ENCODE measurements at regions not wholly inside any gene's neighbourhood (a gene's known extent, or its start where the extent isn't known, plus 50 kb on each side); places are given as distances from the start of the nearest gene placed in this dataset.

DNA sequence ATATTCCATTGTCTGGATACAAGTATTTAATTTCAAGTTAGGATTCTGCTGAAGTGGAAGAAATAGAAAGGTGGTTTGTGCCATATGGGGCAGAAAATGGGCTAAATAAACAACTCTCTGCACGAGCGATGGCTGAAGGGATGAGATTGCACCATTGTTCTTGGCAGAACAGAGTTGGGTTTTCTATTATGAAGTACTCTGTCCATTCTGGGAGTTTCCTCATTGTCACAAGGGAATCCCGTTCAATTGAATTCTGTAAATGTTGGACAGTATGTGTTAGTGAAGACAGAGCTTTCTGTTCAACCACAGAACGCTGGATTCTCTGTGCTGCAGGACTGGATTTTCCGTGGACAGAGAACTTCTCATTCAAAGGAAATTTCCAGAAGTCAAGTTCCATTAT lies 345.5 kb upstream of the PRICKLE1 start:
- no peaks in the 10 kb centered on the region for H3K9me3 ChIP-seq (ENCODE audit: control insufficient read depth in 2 of 2, insufficient read depth in 1 of 2, low read length in 1 of 2)
- no peaks in the 10 kb centered on the region for H3K36me3 ChIP-seq (ENCODE audit: control insufficient read depth in 2 of 2, insufficient read depth in 2 of 2, low read length in 1 of 2)
- WGBS: 95% methylated on average over 5 of the region's 5 CpGs
- H3K27ac ChIP-seq (ENCODE audit: low read depth in 1 of 2, low read length in 1 of 2): no peak overlapping the region
- DNase-seq (ENCODE audit: low read depth in 6 of 9, low spot score in 9 of 9): no peak
- H3K4me3 ChIP-seq (ENCODE audit: low read length in 2 of 2): no peak overlapping the region
- H3K4me1 ChIP-seq (ENCODE audit: control insufficient read depth in 2 of 2, insufficient read depth in 2 of 2, low read length in 2 of 2): no peaks in the 10 kb centered on the region
- H3K27me3 ChIP-seq (ENCODE audit: control insufficient read depth in 2 of 2, insufficient read depth in 1 of 2, low read length in 1 of 2): no peaks in the 10 kb centered on the region

DNA sequence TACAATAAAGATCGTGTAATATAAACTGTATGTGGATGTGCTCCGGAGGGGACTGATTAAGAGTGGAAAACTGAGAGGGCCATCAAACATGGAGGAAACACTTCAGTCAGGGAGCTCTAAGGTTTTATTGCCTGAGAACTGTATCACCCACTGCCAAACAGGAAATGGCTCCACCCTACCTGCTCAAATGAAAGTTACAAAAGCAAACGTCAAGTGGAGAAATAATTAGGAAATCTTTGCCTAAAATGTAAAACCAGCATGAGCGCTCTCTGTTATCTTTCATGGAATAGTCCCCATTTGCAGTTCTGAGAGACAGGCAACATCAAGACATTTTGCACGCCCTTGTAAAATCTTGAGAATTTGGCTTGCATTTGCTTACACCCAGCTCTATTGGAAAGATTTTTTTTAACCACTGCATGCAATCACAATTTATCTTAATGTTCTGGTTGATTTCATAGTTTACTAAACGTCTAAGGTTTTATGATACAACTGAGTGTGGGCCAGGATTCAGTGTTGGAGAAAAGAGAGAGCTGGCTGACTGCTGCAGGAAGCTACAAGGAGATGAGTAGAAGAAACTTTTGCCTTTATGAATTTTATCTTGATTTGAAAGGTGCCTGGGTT lies 344.0 kb upstream of the PRICKLE1 start:
- 86% methylated on average over 6 of the region's 6 CpGs for WGBS
- H3K36me3 ChIP-seq (ENCODE audit: control insufficient read depth in 2 of 2, insufficient read depth in 2 of 2, low read length in 1 of 2): no peaks in the 10 kb centered on the region
- DNase-seq (ENCODE audit: low read depth in 6 of 9, low spot score in 9 of 9): no peak
- no peaks in the 10 kb centered on the region for H3K27me3 ChIP-seq (ENCODE audit: control insufficient read depth in 2 of 2, insufficient read depth in 1 of 2, low read length in 1 of 2)
- H3K27ac ChIP-seq (ENCODE audit: low read depth in 1 of 2, low read length in 1 of 2): no peak overlapping the region
- no peak overlapping the region for H3K4me3 ChIP-seq (ENCODE audit: low read length in 2 of 2)
- H3K4me1 ChIP-seq (ENCODE audit: control insufficient read depth in 2 of 2, insufficient read depth in 2 of 2, low read length in 2 of 2): no peaks in the 10 kb centered on the region
- no peaks in the 10 kb centered on the region for H3K9me3 ChIP-seq (ENCODE audit: control insufficient read depth in 2 of 2, insufficient read depth in 1 of 2, low read length in 1 of 2)

DNA sequence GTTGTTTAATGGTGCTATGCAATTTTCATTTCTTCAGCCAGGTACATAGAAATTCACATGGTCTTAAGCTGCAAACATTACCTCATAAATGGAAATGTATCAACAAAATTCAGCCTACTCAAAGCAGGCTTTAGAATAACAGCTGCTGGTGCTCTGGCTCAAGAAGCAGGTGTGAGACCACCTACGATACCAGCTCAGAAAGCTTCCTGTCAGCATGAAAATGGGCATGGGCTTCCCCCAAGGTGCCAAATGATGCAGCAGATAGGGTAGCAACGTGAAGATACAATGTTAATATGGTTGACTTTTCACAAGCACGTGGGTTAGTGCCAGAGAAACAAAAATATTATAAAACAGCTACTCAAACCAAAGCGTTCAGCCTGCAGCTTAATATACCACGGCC lies 343.4 kb upstream of the PRICKLE1 start:
- Histone ChIP-seq H3K36me3 (ENCODE audit: control insufficient read depth in 2 of 2, insufficient read depth in 2 of 2, low read length in 1 of 2) (no peaks in the 10 kb centered on the region), H3K4me3 (ENCODE audit: low read length in 2 of 2) (no peak overlapping the region), H3K9me3 (ENCODE audit: control insufficient read depth in 2 of 2, insufficient read depth in 1 of 2, low read length in 1 of 2) (no peaks in the 10 kb centered on the region), H3K4me1 (ENCODE audit: control insufficient read depth in 2 of 2, insufficient read depth in 2 of 2, low read length in 2 of 2) (no peaks in the 10 kb centered on the region), H3K27me3 (ENCODE audit: control insufficient read depth in 2 of 2, insufficient read depth in 1 of 2, low read length in 1 of 2) (no peaks in the 10 kb centered on the region), H3K27ac (ENCODE audit: low read depth in 1 of 2, low read length in 1 of 2) (no peak overlapping the region)
- no peak for DNase-seq (ENCODE audit: low read depth in 6 of 9, low spot score in 9 of 9)
- 87% methylated on average over 5 of the region's 5 CpGs for WGBS

DNA sequence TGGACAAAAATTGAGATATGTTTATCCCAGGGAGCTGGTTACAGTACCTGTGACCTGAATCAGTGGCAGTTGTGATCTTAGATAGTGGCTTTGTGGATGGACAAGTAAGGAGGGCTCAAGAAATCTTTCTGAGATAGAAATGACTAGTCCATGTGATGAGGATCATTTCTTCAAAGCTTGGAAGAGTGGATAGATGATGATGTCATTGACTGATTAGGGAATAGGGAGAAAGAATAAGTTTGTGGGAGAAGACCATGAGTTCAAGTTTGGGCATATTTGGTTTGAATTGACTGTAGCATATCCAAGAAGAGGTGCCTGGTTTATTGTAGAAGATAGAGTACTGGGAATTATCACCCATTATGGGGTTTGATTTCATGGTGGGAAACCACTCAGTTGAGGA lies 336.7 kb upstream of the PRICKLE1 start:
- no peak overlapping the region for H3K4me3 ChIP-seq (ENCODE audit: low read length in 2 of 2)
- H3K36me3 ChIP-seq (ENCODE audit: control insufficient read depth in 2 of 2, insufficient read depth in 2 of 2, low read length in 1 of 2): no peaks in the 10 kb centered on the region
- H3K27ac ChIP-seq (ENCODE audit: low read depth in 1 of 2, low read length in 1 of 2): no peak overlapping the region
- no peaks in the 10 kb centered on the region for H3K27me3 ChIP-seq (ENCODE audit: control insufficient read depth in 2 of 2, insufficient read depth in 1 of 2, low read length in 1 of 2)
- H3K9me3 ChIP-seq (ENCODE audit: control insufficient read depth in 2 of 2, insufficient read depth in 1 of 2, low read length in 1 of 2): no peaks in the 10 kb centered on the region
- no peak for DNase-seq (ENCODE audit: low read depth in 6 of 9, low spot score in 9 of 9)
- no peaks in the 10 kb centered on the region for H3K4me1 ChIP-seq (ENCODE audit: control insufficient read depth in 2 of 2, insufficient read depth in 2 of 2, low read length in 2 of 2)

DNA sequence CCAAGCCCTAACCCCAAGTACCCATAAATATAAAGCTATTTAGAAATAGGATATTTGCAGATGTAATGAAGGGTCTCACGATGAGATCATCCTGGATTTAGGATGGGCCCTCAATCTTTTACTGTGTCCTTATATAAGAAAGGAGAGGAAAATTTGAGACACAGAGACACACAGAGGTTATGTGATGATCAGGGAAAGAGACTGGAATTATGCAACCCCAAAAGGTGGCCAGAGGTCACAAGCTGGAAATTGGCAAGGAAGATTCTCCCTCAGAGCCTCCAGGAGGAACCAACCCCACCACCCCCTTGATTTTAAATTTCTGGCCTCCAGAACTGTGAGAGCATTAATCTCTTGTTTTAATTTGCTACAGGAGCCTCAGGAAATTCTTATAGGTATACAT lies 334.9 kb upstream of the PRICKLE1 start:
- 97% methylated on average over 1 of the region's 1 CpG for WGBS
- H3K27me3 ChIP-seq (ENCODE audit: control insufficient read depth in 2 of 2, insufficient read depth in 1 of 2, low read length in 1 of 2): no peaks in the 10 kb centered on the region
- H3K4me3 ChIP-seq (ENCODE audit: low read length in 2 of 2): no peak overlapping the region
- H3K4me1 ChIP-seq (ENCODE audit: control insufficient read depth in 2 of 2, insufficient read depth in 2 of 2, low read length in 2 of 2): no peaks in the 10 kb centered on the region
- no peak overlapping the region for H3K27ac ChIP-seq (ENCODE audit: low read depth in 1 of 2, low read length in 1 of 2)
- no peaks in the 10 kb centered on the region for H3K36me3 ChIP-seq (ENCODE audit: control insufficient read depth in 2 of 2, insufficient read depth in 2 of 2, low read length in 1 of 2)
- no peaks in the 10 kb centered on the region for H3K9me3 ChIP-seq (ENCODE audit: control insufficient read depth in 2 of 2, insufficient read depth in 1 of 2, low read length in 1 of 2)
- no peak for DNase-seq (ENCODE audit: low read depth in 6 of 9, low spot score in 9 of 9)

DNA sequence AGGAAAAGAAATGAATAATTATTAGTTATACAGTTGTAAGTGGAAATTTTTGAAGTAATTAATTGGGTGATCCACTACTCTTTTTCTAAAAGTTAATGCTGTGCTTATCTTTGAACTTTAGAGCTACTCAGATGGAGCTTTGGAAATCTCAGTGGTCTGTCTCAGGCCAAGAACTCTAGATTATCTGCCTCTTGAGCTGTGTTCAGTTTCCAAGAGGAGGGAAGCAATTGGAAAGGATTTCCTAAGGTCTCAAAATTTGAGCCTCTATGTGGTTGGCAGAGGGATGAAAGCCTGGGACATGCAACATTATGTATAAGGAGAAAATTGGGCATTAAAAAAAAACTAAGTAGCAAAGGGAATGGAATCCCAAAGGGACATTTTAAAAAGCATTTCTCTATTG lies 334.0 kb upstream of the PRICKLE1 start:
- DNase-seq (ENCODE audit: low read depth in 6 of 9, low spot score in 9 of 9): no peak
- H3K36me3 ChIP-seq (ENCODE audit: control insufficient read depth in 2 of 2, insufficient read depth in 2 of 2, low read length in 1 of 2): no peaks in the 10 kb centered on the region
- no peaks in the 10 kb centered on the region for H3K4me1 ChIP-seq (ENCODE audit: control insufficient read depth in 2 of 2, insufficient read depth in 2 of 2, low read length in 2 of 2)
- no peak overlapping the region for H3K27ac ChIP-seq (ENCODE audit: low read depth in 1 of 2, low read length in 1 of 2)
- no peaks in the 10 kb centered on the region for H3K9me3 ChIP-seq (ENCODE audit: control insufficient read depth in 2 of 2, insufficient read depth in 1 of 2, low read length in 1 of 2)
- no peak overlapping the region for H3K4me3 ChIP-seq (ENCODE audit: low read length in 2 of 2)
- H3K27me3 ChIP-seq (ENCODE audit: control insufficient read depth in 2 of 2, insufficient read depth in 1 of 2, low read length in 1 of 2): no peaks in the 10 kb centered on the region

DNA sequence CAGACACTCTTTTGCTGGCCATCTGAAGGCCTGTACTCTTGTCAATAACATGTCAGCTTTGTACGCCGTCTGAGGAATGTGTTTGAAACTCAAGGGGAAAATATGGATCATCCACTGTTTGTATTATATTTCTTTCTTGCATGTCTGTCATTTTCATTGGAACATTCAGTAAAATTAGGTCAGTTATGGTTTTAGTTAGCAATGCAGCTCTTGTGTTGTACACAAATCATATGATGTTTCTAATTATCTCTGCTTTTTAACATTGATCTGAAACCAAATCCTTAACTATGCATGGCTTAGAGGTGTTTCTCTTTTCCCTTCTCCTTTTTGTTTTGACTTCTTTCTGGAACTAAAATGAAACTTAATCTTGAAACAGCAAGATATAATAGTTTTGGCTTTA lies 333.6 kb upstream of the PRICKLE1 start:
- H3K27ac ChIP-seq (ENCODE audit: low read depth in 1 of 2, low read length in 1 of 2): no peak overlapping the region
- 93% methylated on average over 2 of the region's 2 CpGs for WGBS

DNA sequence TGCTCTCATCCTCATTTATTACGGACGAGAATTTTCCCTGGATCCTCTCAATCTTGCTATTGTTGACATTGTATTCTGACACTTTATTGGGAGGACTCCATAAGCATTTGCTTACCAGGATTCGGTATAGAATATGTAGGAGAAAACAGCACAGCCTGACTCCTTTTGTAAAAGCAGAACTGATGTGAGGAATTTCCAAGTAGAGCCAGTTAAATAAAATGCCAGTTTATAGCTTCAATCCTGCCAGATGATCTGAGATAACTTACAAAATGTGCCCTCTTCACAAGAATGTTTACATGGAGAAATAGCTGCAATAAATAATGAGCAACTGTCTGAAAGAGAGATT lies 332.9 kb upstream of the PRICKLE1 start:
- Histone ChIP-seq H3K9me3 (ENCODE audit: control insufficient read depth in 2 of 2, insufficient read depth in 1 of 2, low read length in 1 of 2) (no peaks in the 10 kb centered on the region), H3K36me3 (ENCODE audit: control insufficient read depth in 2 of 2, insufficient read depth in 2 of 2, low read length in 1 of 2) (no peaks in the 10 kb centered on the region), H3K27me3 (ENCODE audit: control insufficient read depth in 2 of 2, insufficient read depth in 1 of 2, low read length in 1 of 2) (no peaks in the 10 kb centered on the region), H3K4me3 (ENCODE audit: low read length in 2 of 2) (no peak overlapping the region), H3K4me1 (ENCODE audit: control insufficient read depth in 2 of 2, insufficient read depth in 2 of 2, low read length in 2 of 2) (no peaks in the 10 kb centered on the region), H3K27ac (ENCODE audit: low read depth in 1 of 2, low read length in 1 of 2) (no peak overlapping the region)
- DNase-seq (ENCODE audit: low read depth in 6 of 9, low spot score in 9 of 9): no peak
- WGBS: 90% methylated on average over 3 of the region's 3 CpGs

More for the DNA sequence above, 333.6 kb upstream of the PRICKLE1 start:
- no peak for DNase-seq (ENCODE audit: low read depth in 6 of 9, low spot score in 9 of 9)
- H3K4me1 ChIP-seq (ENCODE audit: control insufficient read depth in 2 of 2, insufficient read depth in 2 of 2, low read length in 2 of 2): no peaks in the 10 kb centered on the region
- H3K27me3 ChIP-seq (ENCODE audit: control insufficient read depth in 2 of 2, insufficient read depth in 1 of 2, low read length in 1 of 2): no peaks in the 10 kb centered on the region
- no peak overlapping the region for H3K4me3 ChIP-seq (ENCODE audit: low read length in 2 of 2)
- H3K36me3 ChIP-seq (ENCODE audit: control insufficient read depth in 2 of 2, insufficient read depth in 2 of 2, low read length in 1 of 2): no peaks in the 10 kb centered on the region
- H3K9me3 ChIP-seq (ENCODE audit: control insufficient read depth in 2 of 2, insufficient read depth in 1 of 2, low read length in 1 of 2): no peaks in the 10 kb centered on the region

DNA sequence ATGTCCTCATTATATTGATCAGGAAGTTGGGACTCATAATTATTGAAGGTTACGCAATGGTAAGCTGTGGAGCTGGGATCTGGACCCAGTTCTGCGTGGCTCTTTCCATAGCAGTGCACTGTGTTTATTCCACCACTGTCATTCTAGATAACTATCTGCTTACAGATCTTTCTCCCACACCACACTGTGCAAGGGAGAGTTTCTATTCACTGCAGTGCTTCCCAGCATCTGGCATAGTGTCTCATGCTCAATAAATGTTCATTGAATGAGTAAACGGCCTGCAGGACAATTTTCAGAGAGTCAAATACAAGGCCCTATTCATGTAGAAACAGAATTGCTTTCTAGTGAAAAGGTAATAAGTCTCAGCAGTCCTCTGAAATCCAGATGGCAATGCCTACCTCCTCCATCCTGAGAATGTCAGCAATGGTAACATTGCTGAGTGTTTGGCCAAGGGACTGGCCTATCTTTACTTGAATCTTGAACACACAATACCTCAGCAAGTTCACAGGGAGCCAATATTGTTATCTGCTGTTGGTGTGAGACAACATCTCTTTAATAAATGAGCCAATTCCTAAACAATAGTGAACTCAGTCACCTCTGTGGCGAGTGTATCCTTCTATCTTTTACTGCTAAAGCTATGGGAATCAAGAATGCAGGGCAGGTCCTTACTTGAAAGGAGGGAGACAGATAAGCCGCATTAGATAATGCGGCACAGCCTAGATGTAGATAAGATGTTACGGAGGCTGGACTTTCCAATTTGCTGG lies 332.4 kb upstream of the PRICKLE1 start:
- Histone ChIP-seq H3K27ac (ENCODE audit: low read depth in 1 of 2, low read length in 1 of 2) (no peak overlapping the region), H3K4me1 (ENCODE audit: control insufficient read depth in 2 of 2, insufficient read depth in 2 of 2, low read length in 2 of 2) (no peaks in the 10 kb centered on the region), H3K27me3 (ENCODE audit: control insufficient read depth in 2 of 2, insufficient read depth in 1 of 2, low read length in 1 of 2) (no peaks in the 10 kb centered on the region), H3K4me3 (ENCODE audit: low read length in 2 of 2) (no peak overlapping the region), H3K9me3 (ENCODE audit: control insufficient read depth in 2 of 2, insufficient read depth in 1 of 2, low read length in 1 of 2) (no peaks in the 10 kb centered on the region), H3K36me3 (ENCODE audit: control insufficient read depth in 2 of 2, insufficient read depth in 2 of 2, low read length in 1 of 2) (no peaks in the 10 kb centered on the region)
- WGBS: 89% methylated on average over 7 of the region's 7 CpGs
- no peak for DNase-seq (ENCODE audit: low read depth in 6 of 9, low spot score in 9 of 9)

Data from thymus (tissue), 11 donors.